ENCODE measurements at regions not wholly inside any gene's neighbourhood (a gene's known extent, or its start where the extent isn't known, plus 50 kb on each side); places are given as distances from the start of the nearest gene placed in this dataset.
"Not testable (repeated sequence)": the region's sequence is repeated elsewhere in the genome, so short reads cannot be mapped to it uniquely, and the experiment has no call there.

- intact Hi-C loops (cut with DNase I); ATAC-seq; DNase-seq (ENCODE audit: low spot score): not testable (repeated sequence)
Observed at GRCh38 chr16:88268186-88268970, 114.4 kb upstream of the ZNF469 start.

- ATAC-seq; DNase-seq (ENCODE audit: low spot score); intact Hi-C loops (cut with DNase I): not testable (repeated sequence)
Observed at GRCh38 chr16:88270171-88270790, 112.5 kb upstream of the ZNF469 start.

- DNase-seq (ENCODE audit: low spot score); ATAC-seq; intact Hi-C loops (cut with DNase I): not testable (repeated sequence)
Observed at GRCh38 chr16:88271296-88271695, 111.5 kb upstream of the ZNF469 start.

- intact Hi-C loops (cut with DNase I); DNase-seq (ENCODE audit: low spot score): not testable (repeated sequence)
Observed at GRCh38 chr16:88271776-88272175, 111.0 kb upstream of the ZNF469 start.

GRCh38 chr16:88272437-88272836 is 110.3 kb upstream of the ZNF469 start:
- intact Hi-C loops (cut with DNase I); DNase-seq (ENCODE audit: low spot score); ATAC-seq: not testable (repeated sequence)

More at GRCh38 chr16:88271776-88272175, 111.0 kb upstream of the ZNF469 start:
- not testable (repeated sequence) for ATAC-seq

GRCh38 chr16:88274126-88274750 is 108.5 kb upstream of the ZNF469 start:
- DNase-seq (ENCODE audit: low spot score); intact Hi-C loops (cut with DNase I): not testable (repeated sequence)
- peak; percentile 86 for ATAC-seq

GRCh38 chr16:88274847-88275246 is 107.9 kb upstream of the ZNF469 start:
- DNase-seq (ENCODE audit: low spot score) (no peak), ATAC-seq (peak; percentile 55)
- intact Hi-C loops (cut with DNase I): no loop called here

GRCh38 chr16:88275336-88276122 is 107.2 kb upstream of the ZNF469 start:
- ATAC-seq; intact Hi-C loops (cut with DNase I): not testable (repeated sequence)
- peak; percentile 32 for DNase-seq (ENCODE audit: low spot score)

GRCh38 chr16:88276123-88276588 is 106.6 kb upstream of the ZNF469 start:
- DNase-seq (ENCODE audit: low spot score): peak; percentile 30
- ATAC-seq; intact Hi-C loops (cut with DNase I): not testable (repeated sequence)

- DNase-seq (ENCODE audit: low spot score) (peak; percentile 32), ATAC-seq (no peak)
- intact Hi-C loops (cut with DNase I): no loop called here
Observed at GRCh38 chr16:88276591-88276990, 106.2 kb upstream of the ZNF469 start.

- no peak for ATAC-seq
Observed at GRCh38 chr16:88279998-88280397, 102.8 kb upstream of the ZNF469 start.

GRCh38 chr16:88281858-88282563 is 100.7 kb upstream of the ZNF469 start:
- DNase-seq (ENCODE audit: low spot score) (no peak), ATAC-seq (no peak)
- intact Hi-C loops (cut with DNase I): no loop called here

More at GRCh38 chr16:88279998-88280397, 102.8 kb upstream of the ZNF469 start:
- DNase-seq (ENCODE audit: low spot score): no peak
- intact Hi-C loops (cut with DNase I): no loop called here

GRCh38 chr16:88282564-88283395 is 100.0 kb upstream of the ZNF469 start:
- intact Hi-C loops (cut with DNase I): no loop called here
- ATAC-seq (no peak), DNase-seq (ENCODE audit: low spot score) (no peak)

GRCh38 chr16:88283596-88283995 is 99.2 kb upstream of the ZNF469 start:
- ATAC-seq (no peak), DNase-seq (ENCODE audit: low spot score) (no peak)
- intact Hi-C loops (cut with DNase I): no loop called here

GRCh38 chr16:88284101-88284500 is 98.7 kb upstream of the ZNF469 start:
- DNase-seq (ENCODE audit: low spot score): no peak
- intact Hi-C loops (cut with DNase I): no loop called here
- no peak for ATAC-seq

GRCh38 chr16:88284626-88285513 is 97.9 kb upstream of the ZNF469 start:
- DNase-seq (ENCODE audit: low spot score): no peak
- intact Hi-C loops (cut with DNase I): no loop called here
- ATAC-seq: no peak

- no peak for ATAC-seq
- DNase-seq (ENCODE audit: low spot score): no peak
- intact Hi-C loops (cut with DNase I): no loop called here
Observed at GRCh38 chr16:88285514-88285822, 97.3 kb upstream of the ZNF469 start.

All from sciatic nerve (tissue), 2 donors.